A673 (cell line): ENCODE measurements at regions not wholly inside any gene's neighbourhood (a gene's known extent, or its start where the extent isn't known, plus 50 kb on each side); places are given as distances from the start of the nearest gene placed in this dataset.

Source experiments
- CTCF ChIP-seq: fragments of 300-800, 200-600 bp; sonication (generic); conservative IDR thresholded peaks from 2 replicates; pipeline ENCODE4 v1.5.1; 2017; ENCODE audit warnings: low read depth, mild to moderate bottlenecking, antibody characterized with exemption, low read length, moderate library complexity, mixed read lengths
- EZH2 ChIP-seq: fragments of 200-600 bp; sonication (generic); IDR thresholded peaks from 2 replicates; pipeline ENCODE4 v1.6.1; 2017; ENCODE audit warnings: borderline replicate concordance, low read depth, mild to moderate bottlenecking, mixed read lengths, antibody characterized with exemption, low read length; ENCODE audit not compliant: poor library complexity, severe bottlenecking

GRCh38 chr1:229975047-229975446, 92.0 kb upstream of the GALNT2 start:
- no peak for TF ChIP-seq CTCF
- no peak for TF ChIP-seq EZH2
